IMR-90 (cell line): ENCODE measurements at regions not wholly inside any gene's neighbourhood (a gene's known extent, or its start where the extent isn't known, plus 50 kb on each side); places are given as distances from the start of the nearest gene placed in this dataset.

ENCODE experiments used
- ATAC-seq: fragments of 200-7000 bp; cut with Tn5 transposase; 2 replicates; pipeline ENCODE4 v1.9.1; 2020; ENCODE audit warnings: low read depth, mild to moderate bottlenecking, moderate library complexity
- BruUV-seq: library from RNA; stranded (reverse); fragments of 400-500 nt; replicated peaks from 2 replicates; lab custom pipeline; 2021; lab: Mats Ljungman, UMichigan
- CTCF ChIA-PET: fragments of 300-600 bp; formaldehyde crosslinking; extraction: SDS; loops from one replicate; lab custom pipeline; 2021; ENCODE audit warnings: antibody characterized with exemption; lab: Yijun Ruan, JAX
- POLR2A ChIA-PET: fragments of 300-600 bp; sonication (Branson Sonifier 250); formaldehyde crosslinking; loops from one replicate; lab custom pipeline; 2022; ENCODE audit warnings: antibody characterized with exemption; ENCODE audit not compliant: unreplicated experiment; lab: Charles Lee
- DNase-seq: peaks from one replicate; pipeline ENCODE4 v3.0.0; 2013
- H2AFZ ChIP-seq: replicated peaks from 2 replicates; pipeline ENCODE3; 2013; ENCODE audit warnings: low read length, mild to moderate bottlenecking; ENCODE audit not compliant: poor library complexity
- H2AK5ac ChIP-seq: 2 replicates; pipeline ENCODE4 v1.6.1; 2013; ENCODE audit warnings: low read depth, low read length, inconsistent platforms
- H2AK9ac ChIP-seq: replicated peaks from 2 replicates; pipeline ENCODE3; 2013; ENCODE audit warnings: mild to moderate bottlenecking, low read depth, low read length, moderate library complexity; ENCODE audit not compliant: poor library complexity
- H2BK120ac ChIP-seq: 2 replicates; pipeline ENCODE4 v1.6.1; 2013; ENCODE audit warnings: low read depth, low read length, inconsistent platforms
- H2BK15ac ChIP-seq: 3 replicates; pipeline ENCODE4 v1.6.1; 2013; ENCODE audit warnings: low read depth, low read length, inconsistent platforms
- H2BK20ac ChIP-seq: 2 replicates; pipeline ENCODE4 v1.6.1; 2013; ENCODE audit warnings: low read depth, mild to moderate bottlenecking, inconsistent platforms, low read length, moderate library complexity
- H2BK5ac ChIP-seq: 2 replicates; pipeline ENCODE4 v1.6.1; 2013; ENCODE audit warnings: mild to moderate bottlenecking, low read depth, low read length, inconsistent platforms; ENCODE audit not compliant: poor library complexity, severe bottlenecking
- H3K14ac ChIP-seq: replicated peaks from 2 replicates; pipeline ENCODE4 v1.6.1; 2013; ENCODE audit warnings: low read depth, low read length, inconsistent platforms
- H3K18ac ChIP-seq: 2 replicates; pipeline ENCODE4 v1.6.1; 2013; ENCODE audit warnings: low read depth, low read length, control low read depth
- H3K23ac ChIP-seq: 2 replicates; pipeline ENCODE4 v1.6.1; 2013; ENCODE audit warnings: low read depth, low read length, inconsistent platforms
- H3K27ac ChIP-seq: 2 replicates; pipeline ENCODE4 v1.5.1; 2013; ENCODE audit warnings: mild to moderate bottlenecking, control low read depth, low read length; ENCODE audit not compliant: insufficient read depth
- H3K27me3 ChIP-seq: 2 replicates; pipeline ENCODE4 v1.6.1; 2013; ENCODE audit warnings: low read length; ENCODE audit not compliant: control insufficient read depth, insufficient read depth
- H3K36me3 ChIP-seq: 2 replicates; pipeline ENCODE4 v1.6.1; 2013; ENCODE audit warnings: low read length, mixed read lengths; ENCODE audit not compliant: control insufficient read depth, insufficient read depth
- H3K4ac ChIP-seq: 2 replicates; pipeline ENCODE4 v1.6.1; 2013; ENCODE audit warnings: low read depth, low read length, inconsistent platforms
- H3K4me1 ChIP-seq: 2 replicates; pipeline ENCODE4 v1.6.1; 2013; ENCODE audit warnings: low read length, mixed read lengths; ENCODE audit not compliant: control insufficient read depth, insufficient read depth
- H3K4me2 ChIP-seq: 2 replicates; pipeline ENCODE4 v1.6.1; 2013; ENCODE audit warnings: low read depth, mild to moderate bottlenecking, control low read depth, low read length, moderate library complexity
- H3K4me3 ChIP-seq: 2 replicates; pipeline ENCODE4 v1.5.1; 2013; ENCODE audit warnings: low read depth, mild to moderate bottlenecking, control low read depth, low read length, moderate library complexity; ENCODE audit not compliant: insufficient read depth
- H3K56ac ChIP-seq: 2 replicates; pipeline ENCODE4 v1.6.1; 2013; ENCODE audit warnings: low read length, inconsistent platforms; ENCODE audit not compliant: insufficient read depth; ENCODE audit errors: extremely low read depth
- H3K79me1 ChIP-seq, 2 experiments: 2 replicates each; pipeline ENCODE4 v1.6.1; 2013; ENCODE audit warnings: low read length in 2 of 2, inconsistent platforms in 1 of 2, low read depth in 1 of 2
- H3K9ac ChIP-seq: 2 replicates; pipeline ENCODE4 v1.6.1; 2013; ENCODE audit warnings: low read depth, low read length, control low read depth
- H3K9me1 ChIP-seq: 2 replicates; pipeline ENCODE4 v1.6.1; 2013; ENCODE audit warnings: low read length, inconsistent platforms; ENCODE audit not compliant: insufficient read depth
- H3K9me3 ChIP-seq: 2 replicates; pipeline ENCODE4 v1.6.1; 2013; ENCODE audit warnings: low read length; ENCODE audit not compliant: control insufficient read depth, insufficient read depth
- H4K20me1 ChIP-seq: 2 replicates; pipeline ENCODE4 v1.6.1; 2013; ENCODE audit warnings: low read length, inconsistent platforms; ENCODE audit not compliant: insufficient read depth
- H4K5ac ChIP-seq: 2 replicates; pipeline ENCODE4 v1.6.1; 2013; ENCODE audit warnings: mild to moderate bottlenecking, low read depth, low read length, control low read depth
- H4K8ac ChIP-seq, 2 experiments: 2 replicates each; pipeline ENCODE4 v1.6.1; 2013; ENCODE audit warnings: low read depth in 2 of 2, low read length in 2 of 2, control low read depth in 1 of 2, inconsistent platforms in 1 of 2
- H4K91ac ChIP-seq: 2 replicates; pipeline ENCODE4 v1.6.1; 2013; ENCODE audit warnings: low read depth, low read length, inconsistent platforms; ENCODE audit not compliant: insufficient read depth
- MAFK ChIP-seq: IDR thresholded peaks from 2 replicates; pipeline ENCODE4 v1.6.1; 2012; ENCODE audit warnings: low read depth, low read length, improper control_type of control experiment
- RAD21 ChIP-seq: IDR thresholded peaks from 2 replicates; pipeline ENCODE4 v1.6.1; 2012; ENCODE audit warnings: low read length, improper control_type of control experiment
- WGBS, 2 experiments: methylation state at CpG; one replicate each; pipeline versions ENCODE4 v1.1.5 to v1.1.7; 2013; ENCODE audit warnings: missing lambda C conversion rate in 2 of 2; ENCODE audit not compliant: insufficient read length in 1 of 2; ENCODE audit errors: extremely low coverage in 2 of 2; 5-methylcytosine and 5-hydroxymethylcytosine counted together
- dilution Hi-C: fragments of 300-500 bp; cut with HindIII; formaldehyde crosslinking; loops from one replicate; pipeline ENCODE4 v1.14.3; 2018; ENCODE audit warnings: low sequenced_read_pairs; ENCODE audit not compliant: unreplicated experiment
- in situ Hi-C: fragments of 300-500 bp; cut with MboI; formaldehyde crosslinking; loops from 3 replicates; pipeline ENCODE4 v1.14.3; 2019; ENCODE audit warnings: low sequenced_read_pairs, inconsistent platforms, mixed read lengths
- intact Hi-C: fragments of 100-400 bp; cut with micrococcal nuclease; formaldehyde crosslinking; loops from 2 replicates; pipeline ENCODE4 v1.10.0; 2022

DNA sequence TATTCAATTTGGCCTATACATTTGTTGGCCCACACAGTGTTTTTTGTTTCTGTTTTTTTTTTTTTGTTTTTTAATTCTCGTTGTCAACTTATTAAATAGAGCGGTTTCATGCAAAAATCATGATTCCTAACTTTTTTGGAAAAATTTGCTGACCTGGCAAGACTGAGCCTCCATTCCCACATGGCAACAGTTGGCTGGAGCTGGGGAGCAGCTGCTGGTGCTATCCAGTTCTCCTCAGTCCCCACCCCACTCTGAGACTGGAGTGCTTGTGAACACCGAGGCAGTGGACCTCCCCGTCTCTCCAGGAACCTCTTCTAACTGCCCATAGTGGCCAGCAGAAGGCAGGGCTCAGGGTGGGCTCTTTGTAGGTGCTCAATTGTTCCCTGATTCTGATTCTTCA lies 95.7 kb upstream of the OTUD4 start:
- no peak overlapping the region for H3K4me2 ChIP-seq
- no TSS peak for BruUV-seq
- H3K27ac ChIP-seq = no peak overlapping the region
- POLR2A ChIA-PET = no interaction called here
- H4K91ac ChIP-seq = no peak overlapping the region
- no peaks in the 10 kb centered on the region for H3K79me1 ChIP-seq
- H2BK20ac ChIP-seq = no peak overlapping the region
- no peaks in the 10 kb centered on the region for H4K20me1 ChIP-seq
- H4K5ac ChIP-seq = no peak overlapping the region
- H2BK15ac ChIP-seq = no peak overlapping the region
- TF ChIP-seq RAD21 (no peak), MAFK (peak; percentile 89)
- ATAC-seq (no peak), DNase-seq (no peak)
- no peak overlapping the region for H3K9ac ChIP-seq
- no peaks in the 10 kb centered on the region for H3K27me3 ChIP-seq
- H2AFZ ChIP-seq = no peak overlapping the region
- H4K8ac ChIP-seq = no peak overlapping the region
- no peak overlapping the region for H3K4me3 ChIP-seq
- H2AK9ac ChIP-seq = no peak overlapping the region
- H3K56ac ChIP-seq = no peak overlapping the region
- peaks cover 11% of the 10 kb centered on the region for H3K4me1 ChIP-seq
- dilution Hi-C loops (no loop called here), intact Hi-C loops (no loop called here), in situ Hi-C loops (no loop called here)
- H3K36me3 ChIP-seq = no peaks in the 10 kb centered on the region
- no peak overlapping the region for H2BK120ac ChIP-seq
- no peak overlapping the region for H2BK5ac ChIP-seq
- H3K14ac ChIP-seq = no peak overlapping the region
- no peak overlapping the region for H3K18ac ChIP-seq
- H3K9me1 ChIP-seq = 0 out of 2 replicates have a peak, but pooled peaks cover 3% of the 10 kb centered on the region
- H3K4ac ChIP-seq = no peak overlapping the region
- H2AK5ac ChIP-seq = no peak overlapping the region
- WGBS, 2 experiments = no CpG with 5 or more reads among the region's 4 CpGs
- H3K9me3 ChIP-seq = no peaks in the 10 kb centered on the region
- CTCF ChIA-PET = no interaction called here
- no peak overlapping the region for H3K23ac ChIP-seq
